Peyer's patch (tissue), 4 donors: ENCODE measurements at regions not wholly inside any gene's neighbourhood (a gene's known extent, or its start where the extent isn't known, plus 50 kb on each side); places are given as distances from the start of the nearest gene placed in this dataset.
A peak's percentile ranks its signal among the peaks of the same experiment; 100 is the strongest.

Experiments used
- DNase-seq, 3 donors: peaks; one replicate each; pipeline ENCODE4 v3.0.0-alpha.2; 2017 to 2019
- H3K27ac ChIP-seq, 4 donors: fragments of 200-600 bp; sonication (generic); one replicate each; pipeline ENCODE4 v1.5.1; 2016 to 2019
- H3K27me3 ChIP-seq, 2 donors: fragments of 200-600 bp; sonication (generic); one replicate each; pipeline ENCODE4 v1.5.1; 2019
- H3K36me3 ChIP-seq, 3 donors: fragments of 200-600 bp; sonication (generic); one replicate each; pipeline ENCODE4 v1.5.1; 2016 to 2019
- H3K4me1 ChIP-seq, 4 donors: fragments of 200-600 bp; sonication (generic); one replicate each; pipeline ENCODE4 v1.5.1; 2016 to 2019
- H3K4me3 ChIP-seq, 4 donors: fragments of 200-600 bp; sonication (generic); 1 replicate in 3 of 4; 2 replicates in 1 of 4; pipeline ENCODE4 v1.5.1; 2016 to 2019; ENCODE audit warnings: mild to moderate bottlenecking in 1 of 4
- H3K9me3 ChIP-seq, 4 donors: fragments of 200-600 bp; sonication (generic); one replicate each; pipeline ENCODE4 v1.5.1; 2016 to 2019; ENCODE audit warnings: mild to moderate bottlenecking in 1 of 4
- CTCF ChIP-seq, 6 experiments: fragments of 450-650 bp in 4 of 6; fragments of 200-600 bp in 2 of 6; sonication (generic) in 1 of 6; IDR thresholded peaks; one replicate each; pipeline ENCODE4 v1.5.1; 2017 to 2019; ENCODE audit warnings: antibody characterized with exemption in 6 of 6, mild to moderate bottlenecking in 3 of 6, moderate library complexity in 1 of 6
- POLR2A ChIP-seq, 2 donors: fragments of 450-650 bp; IDR thresholded peaks; one replicate each; pipeline ENCODE4 v1.5.1; 2017; ENCODE audit warnings: antibody characterized with exemption in 2 of 2, mild to moderate bottlenecking in 2 of 2, moderate library complexity in 2 of 2

GRCh38 chr6:4698901-4699659, 77.1 kb upstream of the CDYL start:
- Histone ChIP-seq H3K4me3 (no peak overlapping the region), H3K27me3 (no peaks in the 10 kb centered on the region)
- TF ChIP-seq CTCF (IDR thresholded peaks at IDR 0.05) (no peak), POLR2A (IDR thresholded peaks at IDR 0.05) (no peak)

GRCh38 chr6:4693173-4693970, 82.8 kb upstream of the CDYL start:
- H3K27ac ChIP-seq: no peak overlapping the region
- no peak for DNase-seq
- TF ChIP-seq CTCF (IDR thresholded peaks at IDR 0.05) (no peak), POLR2A (IDR thresholded peaks at IDR 0.05) (no peak)
- H3K4me3 ChIP-seq: no peak overlapping the region
- no peaks in the 10 kb centered on the region for H3K9me3 ChIP-seq
- H3K27me3 ChIP-seq: no peaks in the 10 kb centered on the region
- no peaks in the 10 kb centered on the region for H3K36me3 ChIP-seq
- no peaks in the 10 kb centered on the region for H3K4me1 ChIP-seq

More at GRCh38 chr6:4698901-4699659, 77.1 kb upstream of the CDYL start:
- no peaks in the 10 kb centered on the region for H3K9me3 ChIP-seq
- no peaks in the 10 kb centered on the region for H3K4me1 ChIP-seq
- H3K27ac ChIP-seq: no peak overlapping the region
- H3K36me3 ChIP-seq: no peaks in the 10 kb centered on the region
- no peak for DNase-seq

GRCh38 chr6:4692664-4693063, 83.5 kb upstream of the CDYL start:
- no peaks in the 10 kb centered on the region for H3K9me3 ChIP-seq
- H3K27me3 ChIP-seq: no peaks in the 10 kb centered on the region
- H3K36me3 ChIP-seq: no peaks in the 10 kb centered on the region
- H3K4me1 ChIP-seq: no peaks in the 10 kb centered on the region
- no peak overlapping the region for H3K27ac ChIP-seq
- TF ChIP-seq CTCF (IDR thresholded peaks at IDR 0.05) (no peak), POLR2A (IDR thresholded peaks at IDR 0.05) (no peak)
- H3K4me3 ChIP-seq: no peak overlapping the region
- DNase-seq: no peak

- H3K27me3 ChIP-seq: no peaks in the 10 kb centered on the region
- no peaks in the 10 kb centered on the region for H3K36me3 ChIP-seq
- no peak overlapping the region for H3K27ac ChIP-seq
- peak in 1 of 3 donors; percentile 54 for DNase-seq
- no peak overlapping the region for H3K4me3 ChIP-seq
- no peaks in the 10 kb centered on the region for H3K9me3 ChIP-seq
- no peaks in the 10 kb centered on the region for H3K4me1 ChIP-seq
- no peak for TF ChIP-seq CTCF (IDR thresholded peaks at IDR 0.05)
- no peak for TF ChIP-seq POLR2A (IDR thresholded peaks at IDR 0.05)
Measured at GRCh38 chr6:4687989-4688947, 87.9 kb upstream of the CDYL start.

- TF ChIP-seq POLR2A (IDR thresholded peaks at IDR 0.05): no peak
- TF ChIP-seq CTCF (IDR thresholded peaks at IDR 0.05): no peak
- H3K27ac ChIP-seq: no peak overlapping the region
- no peaks in the 10 kb centered on the region for H3K9me3 ChIP-seq
- no peaks in the 10 kb centered on the region for H3K4me1 ChIP-seq
- no peak for DNase-seq
- no peak overlapping the region for H3K4me3 ChIP-seq
- no peaks in the 10 kb centered on the region for H3K36me3 ChIP-seq
- H3K27me3 ChIP-seq: no peaks in the 10 kb centered on the region
Measured at GRCh38 chr6:4687656-4687988, 88.6 kb upstream of the CDYL start.
